Epithelial cell of esophagus (primary cell): ENCODE measurements at regions not wholly inside any gene's neighbourhood (a gene's known extent, or its start where the extent isn't known, plus 50 kb on each side); places are given as distances from the start of the nearest gene placed in this dataset.

Experiments used
- DNase-seq: peaks from one replicate; pipeline ENCODE4 v3.0.0; 2010; ENCODE audit warnings: low read depth
- H3K4me3 ChIP-seq: 2 replicates; pipeline ENCODE4 v1.5.1; 2011; ENCODE audit warnings: mild to moderate bottlenecking, low read length, control low read depth
- CTCF ChIP-seq: IDR thresholded peaks from 2 replicates; pipeline ENCODE4 v1.5.1; 2011; ENCODE audit warnings: low read depth, mild to moderate bottlenecking, low read length, control low read depth, inconsistent platforms; ENCODE audit not compliant: insufficient read depth; ENCODE audit errors: missing control alignments

GRCh38 chr13:105084931-105085330 lies 1450.5 kb downstream of the EFNB2 start:
- DNase-seq = no peak
- H3K4me3 ChIP-seq = no peak overlapping the region
- TF ChIP-seq CTCF = no peak

GRCh38 chr13:105083992-105084391 lies 1451.5 kb downstream of the EFNB2 start:
- DNase-seq = no peak
- TF ChIP-seq CTCF = no peak
- no peak overlapping the region for H3K4me3 ChIP-seq

- no peak for TF ChIP-seq CTCF
Observed at GRCh38 chr13:105074755-105075154, 1460.7 kb downstream of the EFNB2 start.

GRCh38 chr13:105073041-105073440 lies 1462.4 kb downstream of the EFNB2 start:
- no peak overlapping the region for H3K4me3 ChIP-seq
- TF ChIP-seq CTCF = no peak
- DNase-seq = no peak

More at GRCh38 chr13:105074755-105075154, 1460.7 kb downstream of the EFNB2 start:
- H3K4me3 ChIP-seq = no peak overlapping the region
- DNase-seq = no peak

- no peak overlapping the region for H3K4me3 ChIP-seq
- no peak for DNase-seq
- TF ChIP-seq CTCF = no peak
Observed at GRCh38 chr13:105070452-105070851, 1465.0 kb downstream of the EFNB2 start.

GRCh38 chr13:105069106-105069505 lies 1466.4 kb downstream of the EFNB2 start:
- no peak overlapping the region for H3K4me3 ChIP-seq
- TF ChIP-seq CTCF = no peak
- no peak for DNase-seq

- no peak for DNase-seq
- H3K4me3 ChIP-seq = no peak overlapping the region
- no peak for TF ChIP-seq CTCF
Observed at GRCh38 chr13:105063676-105064075, 1471.8 kb downstream of the EFNB2 start.
